Mucosa of descending colon (tissue), 3 donors: ENCODE measurements at regions not wholly inside any gene's neighbourhood (a gene's known extent, or its start where the extent isn't known, plus 50 kb on each side); places are given as distances from the start of the nearest gene placed in this dataset.

Source experiments
- ATAC-seq: fragments of 200-7000 bp; cut with Tn5 transposase; one replicate; pipeline ENCODE4 v1.9.1; 2020; ENCODE audit warnings: mild to moderate bottlenecking, moderate library complexity
- DNase-seq, 3 donors: peaks; one replicate each; pipeline ENCODE4 v3.0.0-alpha.2; 2020
- H3K36me3 ChIP-seq: fragments of 200-600 bp; one replicate; pipeline ENCODE4 v1.8.0; 2021; ENCODE audit warnings: low read depth, mild to moderate bottlenecking
- H3K4me1 ChIP-seq: fragments of 200-600 bp; one replicate; pipeline ENCODE4 v1.8.0; 2021; ENCODE audit warnings: low read depth, mild to moderate bottlenecking
- H3K4me3 ChIP-seq: fragments of 200-600 bp; one replicate; pipeline ENCODE4 v1.8.0; 2021; ENCODE audit warnings: mild to moderate bottlenecking
- H3K9me3 ChIP-seq: fragments of 200-600 bp; one replicate; pipeline ENCODE4 v1.8.0; 2021; ENCODE audit warnings: mild to moderate bottlenecking
- intact Hi-C, 2 donors: fragments of 100-400 bp; cut with DNase I in 1 of 2; cut with micrococcal nuclease in 1 of 2; formaldehyde crosslinking; loops; one replicate each; pipeline versions ENCODE4 v1.11.0 to v1.11.1; 2022; cut with DNase I, micrococcal nuclease
- TF ChIP-seq, protein P1 (sequence below): fragments of 200-600 bp; IDR thresholded peaks from one replicate; pipeline ENCODE4 v1.8.0; 2022; ENCODE audit warnings: antibody characterized with exemption, mild to moderate bottlenecking
- donor health status: DM: no; HTN: no; CAD: no; lungs with moderate emphysema.
- donor health status: DM: no; HTN: no; CAD: no.
- donor health status: DM: no; HTN: yes; CAD: no.

DNA sequence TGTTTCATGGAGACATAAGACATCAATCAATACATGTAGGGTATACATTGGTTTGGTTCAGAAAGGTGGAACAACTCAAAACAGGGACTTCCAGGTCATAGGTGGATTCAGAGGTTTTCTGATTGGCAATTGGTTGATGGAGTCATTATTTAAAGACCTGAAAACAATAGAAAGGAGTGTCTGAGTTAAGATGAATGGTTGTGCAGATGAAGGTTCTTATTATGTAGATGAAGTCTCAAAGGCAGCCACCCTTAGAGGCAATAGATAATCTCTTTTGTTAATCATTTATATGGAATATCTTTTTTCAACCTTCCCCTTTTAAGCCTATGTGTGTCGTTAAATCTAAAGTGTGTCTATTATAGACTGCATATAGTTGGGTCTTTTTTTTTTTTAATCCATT lies 67.8 kb upstream of the LYPLAL1 start:
- Histone ChIP-seq H3K4me1 (no peaks in the 10 kb centered on the region), H3K9me3 (no peaks in the 10 kb centered on the region), H3K4me3 (no peak overlapping the region), H3K36me3 (no peaks in the 10 kb centered on the region)
- DNase-seq (no peak), ATAC-seq (no peak)
- intact Hi-C loops, result no loop called here
- TF ChIP-seq, protein P1, sequence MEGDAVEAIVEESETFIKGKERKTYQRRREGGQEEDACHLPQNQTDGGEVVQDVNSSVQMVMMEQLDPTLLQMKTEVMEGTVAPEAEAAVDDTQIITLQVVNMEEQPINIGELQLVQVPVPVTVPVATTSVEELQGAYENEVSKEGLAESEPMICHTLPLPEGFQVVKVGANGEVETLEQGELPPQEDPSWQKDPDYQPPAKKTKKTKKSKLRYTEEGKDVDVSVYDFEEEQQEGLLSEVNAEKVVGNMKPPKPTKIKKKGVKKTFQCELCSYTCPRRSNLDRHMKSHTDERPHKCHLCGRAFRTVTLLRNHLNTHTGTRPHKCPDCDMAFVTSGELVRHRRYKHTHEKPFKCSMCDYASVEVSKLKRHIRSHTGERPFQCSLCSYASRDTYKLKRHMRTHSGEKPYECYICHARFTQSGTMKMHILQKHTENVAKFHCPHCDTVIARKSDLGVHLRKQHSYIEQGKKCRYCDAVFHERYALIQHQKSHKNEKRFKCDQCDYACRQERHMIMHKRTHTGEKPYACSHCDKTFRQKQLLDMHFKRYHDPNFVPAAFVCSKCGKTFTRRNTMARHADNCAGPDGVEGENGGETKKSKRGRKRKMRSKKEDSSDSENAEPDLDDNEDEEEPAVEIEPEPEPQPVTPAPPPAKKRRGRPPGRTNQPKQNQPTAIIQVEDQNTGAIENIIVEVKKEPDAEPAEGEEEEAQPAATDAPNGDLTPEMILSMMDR, result no peak

DNA sequence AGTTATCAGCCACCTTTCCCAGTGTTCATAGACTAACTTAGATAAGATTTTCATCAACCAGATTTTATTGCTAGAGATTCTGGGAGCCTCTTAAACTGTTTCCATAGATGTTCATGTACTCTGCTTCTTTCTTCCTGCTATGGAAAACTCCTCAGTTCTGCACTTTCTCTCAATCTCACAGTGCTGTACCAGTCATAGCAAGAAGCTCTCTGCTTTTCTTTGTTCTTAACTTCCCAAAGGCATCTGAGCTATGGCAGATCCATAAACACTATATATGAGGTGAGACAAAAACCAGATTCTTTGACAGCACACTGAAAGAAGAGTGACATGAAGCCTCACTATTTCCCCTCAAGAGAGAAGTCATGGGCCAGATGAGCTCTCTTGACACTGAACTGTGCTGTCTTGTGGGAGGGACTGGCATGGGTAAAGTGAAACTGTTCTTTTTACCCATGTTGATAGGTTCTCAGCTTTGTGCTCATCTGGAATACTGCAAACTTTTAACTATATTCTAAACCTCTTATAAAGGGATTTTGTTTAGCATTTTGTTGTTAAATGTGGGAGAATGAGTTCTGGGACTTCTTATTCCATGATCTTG lies 64.2 kb upstream of the LYPLAL1 start:
- Histone ChIP-seq H3K9me3 (peaks cover 4% of the 10 kb centered on the region), H3K4me3 (no peak overlapping the region), H3K4me1 (no peaks in the 10 kb centered on the region), H3K36me3 (no peaks in the 10 kb centered on the region)
- intact Hi-C loops, result no loop called here
- DNase-seq (no peak), ATAC-seq (no peak)
- TF ChIP-seq, protein P1, result no peak

- H3K9me3 ChIP-seq, result peaks cover 4% of the 10 kb centered on the region
- no peaks in the 10 kb centered on the region for H3K36me3 ChIP-seq
- no peak for ATAC-seq
- TF ChIP-seq, protein P1, result no peak
- DNase-seq, result no peak
- H3K4me1 ChIP-seq, result no peaks in the 10 kb centered on the region
- no peak overlapping the region for H3K4me3 ChIP-seq
- intact Hi-C loops, result no loop called here
These were observed 60.4 kb upstream of the LYPLAL1 start for GRCh38 chr1:219113261-219113660.

DNA sequence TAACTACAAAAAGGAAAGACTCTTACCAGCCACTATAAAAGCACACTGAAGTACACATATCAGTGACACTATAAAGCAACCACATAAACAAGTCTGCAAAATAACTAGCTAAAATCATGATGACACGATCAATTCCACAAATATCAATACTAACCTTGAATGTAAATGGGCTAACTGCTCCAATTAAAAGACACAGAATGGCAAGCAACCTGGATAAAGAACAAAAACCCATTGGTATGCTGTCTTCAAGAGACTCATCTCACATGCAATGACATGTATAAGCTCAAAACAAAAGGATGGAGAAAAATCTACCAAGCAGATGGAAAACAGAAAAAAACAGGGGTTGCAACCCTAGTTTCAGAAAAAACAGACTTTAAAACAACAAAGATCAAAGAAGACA lies 59.7 kb upstream of the LYPLAL1 start:
- H3K9me3 ChIP-seq, result peaks cover 4% of the 10 kb centered on the region
- H3K36me3 ChIP-seq, result no peaks in the 10 kb centered on the region
- no peaks in the 10 kb centered on the region for H3K4me1 ChIP-seq
- H3K4me3 ChIP-seq, result no peak overlapping the region
- TF ChIP-seq, protein P1, result no peak
- intact Hi-C loops, result no loop called here
- DNase-seq (no peak), ATAC-seq (no peak)

- H3K4me3 ChIP-seq, result no peak overlapping the region
These were observed 53.8 kb upstream of the LYPLAL1 start for GRCh38 chr1:219119839-219120238.

More at GRCh38 chr1:219119839-219120238, 53.8 kb upstream of the LYPLAL1 start:
- no peaks in the 10 kb centered on the region for H3K36me3 ChIP-seq
- intact Hi-C loops, result no loop called here
- ATAC-seq (no peak), DNase-seq (no peak)
- no peaks in the 10 kb centered on the region for H3K4me1 ChIP-seq
- H3K9me3 ChIP-seq, result no peaks in the 10 kb centered on the region
- TF ChIP-seq, protein P1, result no peak
